ENCODE measurements at regions not wholly inside any gene's neighbourhood (a gene's known extent, or its start where the extent isn't known, plus 50 kb on each side); places are given as distances from the start of the nearest gene placed in this dataset.

DNA sequence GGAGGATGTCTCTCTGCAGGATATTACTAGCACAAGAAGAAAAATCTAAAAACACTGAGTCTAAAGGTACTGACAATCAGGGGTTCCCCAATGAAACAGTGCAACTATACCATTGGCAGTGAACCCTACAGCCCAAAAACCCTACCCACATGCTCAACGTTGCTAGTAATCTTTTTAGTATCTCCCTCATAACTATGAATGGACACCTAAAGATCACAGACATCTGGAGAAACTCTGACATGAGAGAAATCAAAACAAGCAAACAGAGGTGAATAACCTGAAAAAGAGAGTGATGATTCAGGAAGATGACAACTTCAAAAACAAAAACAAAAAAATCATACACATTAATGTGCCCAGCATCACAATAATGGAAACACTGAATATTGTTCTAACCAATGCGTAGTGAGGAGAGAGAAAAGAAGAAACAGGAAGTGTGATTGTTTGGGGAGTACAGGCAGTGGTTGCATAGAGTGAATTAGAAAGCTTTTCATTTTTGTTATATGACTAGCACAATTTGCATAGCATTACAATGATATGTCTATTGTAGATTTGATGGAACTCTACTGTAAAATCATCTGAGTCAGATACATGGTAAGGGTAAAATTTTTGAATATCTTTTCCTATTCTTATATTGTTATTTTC, 78.9 kb upstream of the FMR1 start:
- DNase-seq = no peak

DNA sequence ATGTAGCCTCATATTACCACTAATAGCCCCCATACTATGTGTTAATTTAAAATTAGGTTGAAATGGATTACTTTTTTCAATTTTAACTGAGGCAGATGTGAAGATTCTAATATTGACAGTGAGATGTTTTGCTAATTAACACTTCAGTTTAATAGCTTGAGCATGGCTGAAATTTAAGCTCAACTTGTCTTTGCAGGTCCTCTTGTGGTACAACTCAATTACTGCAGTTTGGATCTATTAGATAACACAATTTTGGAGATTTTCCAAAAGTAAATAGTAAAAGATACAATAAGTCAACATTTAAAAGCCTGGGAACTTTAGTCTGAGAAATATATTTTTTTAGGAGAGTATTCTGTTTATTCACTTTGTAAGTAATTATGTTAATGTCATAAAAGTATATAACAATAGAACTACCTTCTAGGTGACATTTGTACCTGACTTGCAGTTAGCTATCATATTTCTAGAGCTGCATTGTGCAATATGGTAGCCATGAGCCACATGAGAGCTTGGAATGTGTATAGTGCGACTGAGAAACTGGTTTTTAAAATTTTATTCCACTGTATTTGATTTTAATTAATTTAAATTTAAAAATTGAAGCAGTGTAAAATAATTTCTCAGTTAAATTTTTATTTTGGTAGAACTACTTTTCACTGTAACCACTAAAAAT, 73.1 kb upstream of the FMR1 start:
- DNase-seq = no peak

DNA sequence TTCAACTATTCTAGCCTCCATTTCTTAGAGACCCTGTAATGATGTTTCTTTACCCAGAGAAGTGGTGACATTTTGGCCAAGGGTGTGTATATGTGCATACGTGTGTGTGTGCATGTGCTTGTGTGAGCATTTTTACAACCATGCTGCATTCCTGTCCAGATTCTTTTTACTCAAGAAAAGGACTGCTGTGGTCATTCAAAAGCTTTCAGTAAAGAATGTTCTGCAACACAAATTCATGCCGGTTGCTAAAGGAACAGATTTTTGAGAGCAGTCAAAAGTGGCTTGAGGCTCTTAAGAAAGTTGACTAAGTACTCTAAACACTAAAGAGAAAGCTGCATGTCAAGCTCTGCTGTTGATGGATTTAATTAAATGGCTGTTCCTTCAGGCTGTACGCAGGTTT, 65.0 kb upstream of the FMR1 start:
- DNase-seq = no peak

- peak in 1 of 56 donors; percentile 0 for DNase-seq
These were observed 63.7 kb upstream of the FMR1 start for GRCh38 chrX:147847999-147848398.

- no peak for DNase-seq
These were observed 62.9 kb upstream of the FMR1 start for GRCh38 chrX:147848543-147849443.

- DNase-seq = no peak
These were observed 60.8 kb upstream of the FMR1 start for GRCh38 chrX:147850875-147851274.

DNA sequence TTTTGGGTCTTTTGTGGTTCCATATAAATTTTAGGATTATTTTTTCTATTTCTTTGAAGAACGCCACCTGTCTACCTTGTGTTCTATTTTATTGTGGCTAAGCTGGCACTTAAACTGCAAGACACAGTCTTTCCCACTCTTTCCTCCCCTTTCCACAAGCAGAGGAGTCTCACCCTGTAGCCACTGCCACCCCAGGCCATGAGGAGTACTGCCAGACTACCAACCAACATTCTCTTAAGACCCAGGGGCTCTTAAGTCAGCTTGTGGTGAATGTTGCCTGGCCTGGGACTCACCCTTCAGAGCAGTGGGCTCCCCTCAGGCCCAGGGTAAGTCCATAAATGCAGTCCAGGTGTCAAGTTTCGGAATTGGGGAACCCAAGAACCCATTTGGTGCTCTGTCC, 58.0 kb upstream of the FMR1 start:
- DNase-seq = no peak

DNA sequence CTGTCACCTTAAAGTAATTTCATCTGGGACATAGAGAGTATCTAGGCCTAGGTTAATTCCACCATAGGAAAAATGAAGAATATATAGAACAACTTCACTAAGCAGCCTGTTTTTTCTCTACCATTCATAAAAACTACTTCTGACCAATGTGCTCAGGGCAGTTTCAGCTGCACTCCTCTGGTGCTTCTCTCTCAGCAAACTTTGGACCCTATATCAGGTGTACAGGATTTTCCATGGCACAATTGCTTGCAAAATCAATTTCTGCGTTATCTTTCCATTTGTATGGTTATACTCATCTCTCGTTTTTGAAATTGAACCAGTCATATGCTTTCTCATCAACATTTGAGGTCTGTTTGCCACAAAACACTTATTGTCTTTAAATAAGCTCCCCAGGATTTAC, 52.1 kb upstream of the FMR1 start:
- DNase-seq = no peak
